GM18508 (cell line): ENCODE measurements at regions not wholly inside any gene's neighbourhood (a gene's known extent, or its start where the extent isn't known, plus 50 kb on each side); places are given as distances from the start of the nearest gene placed in this dataset.

ENCODE experiments used
- ATAC-seq: cut with Tn5 transposase; IDR thresholded peaks from one replicate; pipeline ENCODE4 v1.9.1; 2021; ENCODE audit warnings: moderate number of reproducible peaks; ENCODE audit not compliant: insufficient read depth, unreplicated experiment

DNA sequence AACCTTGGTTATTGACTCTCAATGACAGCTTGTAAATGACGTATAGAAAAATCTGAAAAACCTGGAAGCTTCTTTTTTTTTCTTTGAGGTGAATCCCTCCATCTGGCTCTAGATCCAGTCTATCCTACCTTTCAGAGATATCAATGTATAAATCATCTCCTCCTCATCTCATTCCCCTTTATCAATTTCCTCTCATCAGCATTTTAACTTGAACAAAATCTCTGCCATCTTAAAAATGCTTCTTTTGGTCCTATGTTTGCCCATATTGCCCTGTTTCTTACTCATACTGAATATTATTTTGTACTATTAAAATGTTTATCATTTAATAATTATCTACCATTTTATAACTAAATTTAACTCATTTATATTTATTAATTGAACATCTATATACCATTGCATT, 306.7 kb upstream of the TSHZ2 start:
- ATAC-seq = no peak

DNA sequence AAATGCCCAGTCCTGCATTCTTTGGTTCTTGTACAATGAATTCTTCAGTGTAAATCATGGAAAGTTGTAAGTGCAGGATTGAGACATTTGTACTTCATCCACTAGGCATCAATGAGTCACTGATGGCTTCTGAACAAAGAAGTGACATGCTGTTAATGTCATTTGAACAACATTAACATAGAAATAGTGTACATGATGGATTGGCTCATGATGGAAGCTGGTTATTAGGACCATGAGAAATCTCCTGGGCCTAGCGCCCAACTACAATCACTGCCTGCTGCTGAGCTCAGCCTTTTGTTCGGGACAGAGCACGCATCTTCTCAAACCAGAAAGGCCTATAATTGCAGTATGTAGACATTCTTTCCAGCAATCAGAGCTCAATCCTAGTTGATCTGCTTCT, 316.8 kb upstream of the TSHZ2 start:
- ATAC-seq = no peak

DNA sequence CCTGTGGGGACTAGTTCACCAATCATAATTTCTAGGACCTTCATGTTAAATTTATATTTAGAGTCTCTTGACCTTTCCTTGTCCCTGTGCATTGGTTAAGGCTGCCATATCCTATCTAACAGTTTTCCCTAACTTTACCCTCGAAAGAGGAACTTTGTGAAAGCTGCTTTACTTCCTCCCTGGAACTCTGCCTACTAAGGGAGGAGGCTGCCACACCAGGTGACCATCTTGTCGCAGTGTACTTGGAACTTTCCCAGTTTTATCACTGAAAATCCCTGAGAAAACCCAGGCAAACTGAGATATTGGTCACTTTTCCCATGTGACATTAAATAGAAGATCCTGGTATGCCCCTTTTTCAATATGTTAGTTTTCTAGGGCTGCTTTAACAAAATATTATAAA, 317.6 kb upstream of the TSHZ2 start:
- ATAC-seq = no peak

DNA sequence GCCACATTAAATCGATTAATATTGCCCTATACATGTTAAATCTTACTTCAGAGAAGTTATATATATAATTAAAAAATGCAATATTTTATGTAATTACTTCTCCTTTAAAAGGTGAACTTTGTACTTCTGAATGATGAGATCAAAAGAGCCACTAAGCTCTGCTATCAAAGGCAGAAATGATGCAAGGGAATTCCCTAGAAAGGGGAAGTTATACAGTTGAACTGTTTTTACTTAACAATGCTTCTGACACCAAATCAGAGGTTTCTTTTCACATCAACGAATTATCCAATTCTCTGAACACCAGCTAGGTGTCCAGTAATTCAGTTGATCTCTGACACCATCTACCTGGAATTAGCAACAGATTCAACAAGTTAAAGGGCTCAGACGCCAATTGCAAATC, 319.9 kb upstream of the TSHZ2 start:
- ATAC-seq = no peak

DNA sequence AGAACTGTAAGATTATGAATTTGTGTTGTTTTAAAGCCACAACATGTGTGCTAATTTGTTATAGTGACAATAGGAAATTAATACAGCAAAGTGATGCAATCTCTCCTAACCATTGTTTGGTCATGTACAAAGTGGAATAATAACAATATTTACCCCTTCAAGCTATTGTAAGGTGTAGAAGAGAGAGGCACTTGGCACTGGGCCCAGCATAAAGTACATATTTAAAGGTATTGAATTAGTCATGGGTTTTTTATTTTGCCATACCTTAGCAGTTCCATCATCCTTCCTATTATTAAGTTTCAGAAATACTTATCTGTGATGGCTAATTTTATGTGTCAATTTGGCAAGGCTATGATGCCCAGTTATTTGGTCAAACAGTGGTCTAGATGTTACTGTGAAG, 322.4 kb upstream of the TSHZ2 start:
- ATAC-seq = no peak

DNA sequence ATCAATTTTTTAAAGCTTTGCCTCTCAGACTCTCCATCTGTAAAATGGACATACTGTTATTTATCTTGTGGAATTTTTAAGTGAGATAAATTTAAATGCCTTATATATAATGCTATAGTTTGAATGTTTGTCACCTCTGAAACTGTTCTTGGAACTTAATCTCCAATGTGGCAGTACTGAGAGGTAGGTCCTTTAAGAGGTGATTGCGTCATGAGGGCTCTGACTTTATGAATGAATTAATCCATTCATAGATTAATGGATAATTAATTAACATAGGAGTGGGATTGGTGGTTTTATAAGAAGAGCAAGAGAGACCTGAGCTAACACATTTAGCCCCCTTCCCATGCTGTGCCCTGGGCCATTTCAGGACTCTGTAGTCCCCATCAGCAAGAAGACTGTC, 326.3 kb upstream of the TSHZ2 start:
- ATAC-seq = no peak

DNA sequence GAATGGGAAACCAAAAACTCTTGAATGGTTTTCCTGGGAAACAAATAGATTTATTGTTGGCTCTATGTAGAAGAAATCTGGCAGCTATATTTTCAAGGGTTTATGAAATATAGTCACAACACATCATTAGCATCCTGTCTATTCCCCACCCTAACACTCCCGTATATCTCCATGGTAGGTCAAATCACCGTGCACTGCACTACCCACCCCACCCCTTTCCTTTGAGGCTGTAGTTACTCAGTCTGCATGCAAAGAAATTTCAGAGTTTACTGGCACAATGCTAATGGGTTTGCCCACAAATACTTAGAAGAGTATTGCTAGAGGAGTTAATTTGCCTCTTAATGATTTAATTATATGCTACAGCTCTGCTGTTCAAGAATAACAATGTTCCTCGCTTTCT, 329.1 kb upstream of the TSHZ2 start:
- no peak for ATAC-seq

DNA sequence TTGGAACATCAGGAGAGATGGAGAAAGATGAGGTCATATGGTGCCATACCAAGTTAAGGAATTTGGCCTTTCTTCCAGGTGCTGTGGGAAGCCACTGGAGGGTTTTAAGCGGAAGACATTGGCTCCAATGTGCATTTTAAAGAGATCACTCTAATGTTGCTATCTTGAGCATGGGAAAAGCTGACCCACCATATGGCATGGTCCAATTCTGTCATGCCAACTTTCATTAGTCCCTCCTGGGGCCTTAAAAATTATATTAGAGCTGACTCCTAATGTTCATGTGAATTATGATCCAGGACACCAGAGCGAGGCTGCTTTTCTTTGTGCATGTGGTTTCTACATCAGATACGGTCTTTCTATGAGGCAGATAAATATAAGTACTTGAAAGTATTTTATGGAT, 335.0 kb upstream of the TSHZ2 start:
- ATAC-seq = no peak

DNA sequence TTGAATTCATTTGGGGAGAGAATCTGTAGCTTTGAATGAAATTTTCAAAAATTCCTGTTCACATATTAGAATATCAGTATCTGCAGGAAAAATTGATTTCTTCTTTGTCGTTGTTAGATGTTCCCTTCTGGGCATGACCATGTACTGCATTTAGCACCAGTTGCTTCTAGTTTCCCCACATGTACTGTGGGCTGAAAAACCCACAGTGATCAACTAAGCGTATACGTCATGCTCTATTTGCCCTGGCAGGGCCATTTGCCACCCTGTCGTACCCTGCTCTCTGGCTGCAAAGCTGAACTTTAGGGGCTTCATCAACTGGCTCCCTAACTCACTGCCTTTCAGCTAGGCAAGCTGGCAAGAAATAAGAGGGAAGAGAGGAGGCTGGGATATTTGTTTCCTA, 340.7 kb upstream of the TSHZ2 start:
- no peak for ATAC-seq

DNA sequence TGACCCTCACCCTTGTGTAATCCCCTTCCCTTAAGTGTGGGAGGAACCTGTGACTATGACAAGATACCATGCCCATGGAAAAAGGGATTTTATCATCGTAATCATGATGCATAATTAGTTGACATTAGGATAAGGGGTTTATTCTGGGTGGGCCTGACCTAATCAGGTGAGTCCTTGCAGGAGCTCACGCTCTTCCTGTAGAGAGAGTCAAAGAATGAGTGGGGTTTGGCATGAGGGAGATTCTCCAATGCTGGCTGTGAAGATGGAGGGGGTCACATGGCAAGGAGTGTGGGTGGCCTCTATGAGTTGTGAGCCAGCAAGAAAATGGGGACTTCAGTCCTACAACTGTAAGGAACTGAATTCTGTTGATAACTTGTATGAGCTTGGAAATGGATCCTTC, 342.0 kb upstream of the TSHZ2 start:
- ATAC-seq = no peak

DNA sequence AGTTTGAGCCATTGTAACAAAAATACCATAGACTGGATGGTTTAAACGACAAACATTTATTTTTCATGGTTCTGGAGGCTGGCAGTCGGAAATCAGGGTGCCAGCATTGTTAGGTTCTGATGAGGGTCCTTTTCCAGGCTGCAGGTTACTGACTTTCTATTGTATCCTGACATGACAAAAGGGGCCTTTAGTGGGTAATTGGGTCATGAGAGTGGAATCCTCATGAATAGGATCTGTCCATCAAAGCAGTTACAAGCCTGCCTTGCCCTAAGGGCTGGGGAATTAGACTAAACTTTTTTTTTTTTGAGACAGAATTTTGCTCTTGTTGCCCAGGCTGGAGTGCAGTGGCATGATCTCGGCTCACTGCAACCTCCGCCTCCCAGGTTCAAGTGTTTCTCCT, 347.9 kb upstream of the TSHZ2 start:
- no peak for ATAC-seq

DNA sequence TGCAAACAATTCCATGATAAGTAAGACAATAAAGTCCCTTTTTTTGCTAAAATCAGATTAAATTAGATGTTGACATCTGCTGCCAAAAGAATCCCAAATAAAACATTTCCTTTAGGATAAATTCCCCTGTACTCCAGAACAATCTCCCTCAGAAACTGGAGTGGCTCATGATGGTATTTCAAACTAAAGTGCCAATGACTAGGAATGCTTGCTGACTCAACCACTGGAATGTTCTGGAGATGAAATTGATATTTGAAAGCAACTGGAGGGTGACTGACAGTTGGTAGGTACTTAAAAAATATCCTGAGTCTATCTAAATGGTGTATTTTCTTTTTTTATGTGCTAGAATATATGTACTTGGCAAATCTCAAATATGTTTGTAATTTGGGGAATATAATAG, 350.1 kb upstream of the TSHZ2 start:
- ATAC-seq = no peak

DNA sequence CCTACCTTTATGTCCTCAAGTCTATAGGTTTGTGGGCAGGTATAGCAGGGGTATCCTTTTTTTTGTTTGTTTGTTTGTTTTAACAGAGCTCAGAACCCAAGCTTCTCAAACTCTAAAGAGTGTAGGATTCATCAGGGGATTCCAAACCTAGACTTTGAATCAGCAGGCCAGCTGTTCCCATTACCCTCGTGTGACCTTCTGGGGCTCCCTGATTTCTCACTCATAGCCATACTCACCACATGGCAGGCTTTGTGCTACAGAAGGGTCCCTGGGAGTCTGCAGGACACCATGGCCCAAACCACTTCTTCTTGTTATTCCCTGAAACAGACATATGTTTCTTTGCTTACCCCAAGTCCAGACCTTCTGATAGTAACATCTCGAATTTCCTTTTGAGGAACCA, 350.8 kb upstream of the TSHZ2 start:
- no peak for ATAC-seq

DNA sequence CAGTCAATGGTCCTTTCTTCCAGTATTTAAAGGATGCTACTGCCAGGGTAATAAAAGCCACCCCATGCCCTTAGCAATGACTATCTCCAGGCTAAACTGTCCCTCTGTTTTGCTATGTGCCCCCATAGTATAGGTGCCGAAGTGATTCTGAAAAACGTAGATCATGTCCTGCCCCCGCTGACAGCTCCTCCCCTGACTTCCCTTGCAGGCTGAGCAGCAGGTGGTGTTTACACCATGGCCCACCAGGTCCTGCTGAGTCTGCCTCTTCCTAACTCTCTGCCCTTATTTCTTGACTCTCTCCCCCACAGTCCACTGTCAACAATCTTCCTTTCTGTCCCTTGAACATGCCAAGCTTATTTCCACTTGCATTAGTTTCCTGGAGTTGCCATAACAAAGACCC, 352.5 kb upstream of the TSHZ2 start:
- ATAC-seq = no peak

DNA sequence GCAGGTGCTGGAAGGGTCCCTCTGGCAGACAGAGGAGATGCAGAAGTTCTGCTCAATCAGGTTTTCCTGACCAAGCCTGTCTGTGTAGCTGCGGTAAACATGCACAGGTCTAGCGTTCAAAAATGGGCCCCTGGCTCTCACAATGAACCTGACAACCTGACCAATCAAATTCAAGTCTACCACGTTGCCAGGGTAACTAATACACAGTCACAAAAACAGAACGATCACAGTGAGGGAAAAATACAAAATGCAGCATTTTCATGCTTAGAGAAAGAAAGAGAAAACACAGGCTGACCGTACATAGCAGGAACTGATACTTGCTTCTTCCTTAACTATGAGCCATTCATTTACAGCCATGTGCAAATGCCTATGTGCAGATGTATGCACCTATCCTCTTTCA, 353.1 kb upstream of the TSHZ2 start:
- ATAC-seq = no peak

DNA sequence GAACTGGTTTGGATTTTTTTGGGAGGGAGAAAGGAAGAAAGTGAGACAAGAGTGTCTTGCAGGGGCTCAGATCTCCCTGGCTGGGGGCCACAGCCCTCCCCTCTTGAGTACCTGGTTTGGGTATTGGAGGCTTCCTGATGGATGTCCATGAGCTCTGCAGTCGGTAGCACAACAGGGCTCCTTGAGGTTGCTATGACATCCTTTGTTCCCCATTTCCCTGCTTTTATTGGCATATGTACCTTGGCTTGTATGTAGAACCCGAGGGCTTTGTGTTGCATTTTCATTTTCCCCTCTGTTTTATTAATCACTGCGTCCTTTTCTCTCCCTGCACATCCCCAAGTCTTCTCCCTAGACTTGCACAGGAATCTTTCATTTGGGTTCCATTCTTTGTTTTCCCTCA, 355.5 kb upstream of the TSHZ2 start:
- ATAC-seq = no peak

DNA sequence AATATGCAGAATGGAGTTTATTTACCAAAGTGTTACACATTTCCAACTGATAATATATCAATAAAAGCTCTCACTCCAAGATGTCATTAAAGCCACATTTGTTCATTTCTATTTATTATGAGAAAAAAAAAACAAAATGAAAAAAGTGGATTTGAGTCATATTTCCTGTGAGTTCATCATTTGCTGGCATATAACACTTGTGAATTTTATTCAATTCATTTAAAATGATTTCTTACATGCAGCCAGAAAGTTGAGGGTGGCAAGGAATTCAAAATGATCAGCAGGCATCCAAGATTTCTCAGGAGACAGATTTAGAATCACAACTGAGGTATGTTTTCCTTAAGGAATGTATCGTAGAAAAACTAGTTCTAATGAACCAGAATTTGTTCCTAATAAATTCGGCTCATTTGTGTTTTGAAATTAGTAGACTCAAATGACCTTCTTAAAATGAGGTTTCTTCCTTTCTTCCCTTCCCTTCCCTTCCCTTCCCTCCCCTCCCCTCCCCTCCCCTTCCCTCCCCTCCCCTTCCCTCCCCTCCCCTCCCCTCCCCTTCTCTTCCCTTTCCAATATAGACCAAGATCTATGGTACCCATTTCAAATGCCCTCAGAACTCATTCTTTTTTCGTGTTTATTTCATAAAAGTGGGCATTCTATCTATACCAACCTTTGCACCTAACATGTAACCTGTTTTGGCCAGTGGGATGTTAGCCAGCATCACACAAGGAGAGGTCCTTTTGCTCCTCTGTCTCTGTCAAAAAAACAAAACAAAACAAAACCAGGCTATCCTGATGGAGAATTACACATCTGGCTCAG, 357.9 kb upstream of the TSHZ2 start:
- no peak for ATAC-seq

DNA sequence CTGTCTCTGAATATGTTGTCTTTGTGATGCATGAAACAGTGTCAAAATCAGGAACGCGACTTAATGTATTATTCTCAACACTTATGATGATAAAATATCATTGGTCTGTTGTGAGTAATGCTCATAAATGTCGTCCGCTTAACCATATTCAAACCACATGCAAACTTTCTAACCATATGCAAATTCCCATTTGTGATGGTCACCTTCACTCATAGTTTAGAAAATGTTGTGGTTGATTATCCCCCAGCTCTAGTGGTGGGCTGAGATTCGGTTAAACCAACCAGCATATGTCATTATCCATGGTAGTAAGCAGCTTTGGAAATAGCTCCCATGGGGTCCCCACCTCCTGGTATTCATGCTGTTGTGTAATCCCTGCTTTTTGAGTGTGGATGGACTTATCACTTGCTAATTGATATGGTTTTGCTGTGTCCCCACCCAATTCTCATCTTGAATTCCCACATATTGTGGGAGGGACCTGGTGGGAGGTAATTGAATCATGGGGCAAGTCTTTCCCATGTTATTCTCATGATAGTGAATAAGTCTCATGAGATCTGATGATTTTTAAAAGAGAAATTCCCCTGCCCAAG, 360.0 kb upstream of the TSHZ2 start:
- no peak for ATAC-seq

DNA sequence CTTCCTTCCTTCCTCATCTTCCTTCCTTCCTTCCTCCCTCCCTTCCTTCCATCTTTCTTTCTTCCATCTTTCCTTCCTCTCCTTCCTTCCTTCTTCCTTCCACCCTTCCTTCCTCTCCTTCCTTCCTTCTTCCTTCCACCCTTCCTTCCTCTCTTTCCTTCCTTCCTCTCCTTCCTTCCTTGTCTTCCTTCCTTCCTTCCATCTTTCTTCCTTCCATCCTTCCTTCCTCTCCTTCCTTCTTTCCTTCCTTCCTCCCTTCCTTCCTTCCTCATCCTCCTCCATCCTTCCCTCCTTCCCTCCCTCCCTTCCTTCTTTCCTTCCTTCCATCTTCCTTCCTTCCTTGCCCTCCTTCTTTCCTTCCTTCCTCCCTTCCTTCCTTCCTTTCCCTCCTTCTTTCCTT, 361.4 kb upstream of the TSHZ2 start:
- ATAC-seq = no peak

DNA sequence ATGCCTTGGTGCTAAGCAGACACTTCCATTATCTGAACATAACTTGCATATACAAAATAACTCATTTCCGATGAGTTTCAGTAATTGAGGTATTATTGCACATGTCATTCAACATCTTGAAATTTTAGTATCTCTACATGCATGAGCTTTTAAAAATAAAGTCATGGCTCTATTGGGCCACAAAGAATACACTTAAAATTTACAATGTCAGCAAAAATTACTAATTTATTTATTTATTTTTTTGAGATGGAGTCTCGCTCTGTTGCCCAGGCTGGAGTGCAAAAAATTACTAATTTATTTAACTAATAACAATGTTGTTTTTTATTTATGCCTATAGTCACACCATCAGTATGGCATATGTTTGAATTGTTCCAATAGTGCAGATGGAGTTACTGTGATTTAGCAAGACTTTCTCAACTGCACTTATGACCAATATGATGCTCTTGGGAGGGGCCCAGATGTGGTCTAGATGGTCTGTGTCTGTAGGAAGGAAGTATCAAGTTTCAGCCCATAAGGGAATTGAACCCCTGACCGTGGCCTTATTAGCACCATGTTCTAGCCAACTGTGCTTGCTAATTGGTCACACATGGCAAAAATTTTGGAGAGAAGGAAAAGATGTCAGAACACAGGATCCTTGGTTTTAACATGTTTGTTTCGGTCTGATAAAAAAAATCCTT, 370.7 kb upstream of the TSHZ2 start:
- ATAC-seq = no peak

DNA sequence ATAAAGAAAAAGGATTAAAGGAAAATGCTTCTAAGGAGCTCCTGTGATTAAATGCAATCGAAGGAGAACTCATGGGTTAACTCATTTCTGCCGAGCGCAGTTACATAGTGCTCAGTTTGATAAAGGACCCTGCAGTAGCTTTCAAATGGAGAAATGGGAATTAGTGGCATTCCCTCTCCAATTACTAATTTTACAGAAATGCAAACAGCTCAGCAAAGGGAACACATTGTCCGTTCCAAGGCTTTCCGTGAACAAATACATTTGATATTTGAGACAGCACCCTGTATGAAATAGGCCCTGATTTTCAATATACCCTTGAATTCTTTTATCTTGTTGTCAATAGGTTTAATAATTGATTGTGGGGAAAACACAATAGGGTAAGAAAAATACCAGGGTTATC, 375.9 kb upstream of the TSHZ2 start:
- ATAC-seq = no peak

DNA sequence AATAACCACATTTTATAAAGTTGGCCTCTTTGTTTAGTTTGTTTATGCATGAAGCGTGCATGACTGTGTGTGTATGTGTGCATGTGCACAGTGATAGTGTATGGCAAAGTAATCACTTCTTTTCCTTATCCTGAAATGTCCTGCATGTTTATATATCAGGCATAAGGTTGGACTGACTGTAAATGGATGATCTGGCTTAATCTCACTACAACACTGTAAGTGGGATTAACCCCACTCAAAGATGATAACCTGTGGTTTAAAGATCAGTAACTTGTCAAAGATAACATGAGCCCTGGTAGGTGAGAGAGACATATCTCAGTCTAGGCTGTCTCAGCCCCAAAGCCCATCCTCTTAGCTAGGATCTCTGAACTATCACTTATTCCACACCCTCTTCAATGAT, 376.6 kb upstream of the TSHZ2 start:
- no peak for ATAC-seq
